Glutamatergic neuron (in vitro differentiated cells): ENCODE measurements at regions not wholly inside any gene's neighbourhood (a gene's known extent, or its start where the extent isn't known, plus 50 kb on each side); places are given as distances from the start of the nearest gene placed in this dataset.

Experiments used
- DNase-seq: peaks from one replicate; pipeline ENCODE4 v3.0.0; 2022
- H3K27ac Mint-ChIP-seq: one replicate; pipeline ENCODE4 v1.8.0; 2020; ENCODE audit warnings: mild to moderate bottlenecking, mixed read lengths, inconsistent platforms; ENCODE audit not compliant: unreplicated experiment
- H3K27me3 Mint-ChIP-seq: one replicate; pipeline ENCODE4 v1.8.0; 2020; ENCODE audit warnings: mild to moderate bottlenecking, moderate library complexity, mixed read lengths, inconsistent platforms; ENCODE audit not compliant: unreplicated experiment
- H3K36me3 Mint-ChIP-seq: one replicate; pipeline ENCODE4 v1.8.0; 2020; ENCODE audit warnings: mild to moderate bottlenecking, mixed read lengths, inconsistent platforms; ENCODE audit not compliant: unreplicated experiment
- H3K4me1 Mint-ChIP-seq: one replicate; pipeline ENCODE4 v1.8.0; 2020; ENCODE audit warnings: mild to moderate bottlenecking, low read depth, mixed read lengths, inconsistent platforms; ENCODE audit not compliant: unreplicated experiment
- H3K4me3 Mint-ChIP-seq: one replicate; pipeline ENCODE4 v1.8.0; 2020; ENCODE audit warnings: mild to moderate bottlenecking, mixed read lengths, inconsistent platforms; ENCODE audit not compliant: unreplicated experiment
- H3K9me3 Mint-ChIP-seq: one replicate; pipeline ENCODE4 v1.8.0; 2020; ENCODE audit warnings: mild to moderate bottlenecking, moderate library complexity, mixed read lengths, inconsistent platforms; ENCODE audit not compliant: unreplicated experiment
- TF ChIP-seq, protein P1 (sequence below): fragments of 200-600 bp; sonication (generic); IDR thresholded peaks from one replicate; pipeline ENCODE4 v1.5.0; 2021; ENCODE audit not compliant: partially characterized antibody, unreplicated experiment

GRCh38 chr6:147817042-147817689 lies 308.7 kb downstream of the SAMD5 start:
- TF ChIP-seq, protein P1, sequence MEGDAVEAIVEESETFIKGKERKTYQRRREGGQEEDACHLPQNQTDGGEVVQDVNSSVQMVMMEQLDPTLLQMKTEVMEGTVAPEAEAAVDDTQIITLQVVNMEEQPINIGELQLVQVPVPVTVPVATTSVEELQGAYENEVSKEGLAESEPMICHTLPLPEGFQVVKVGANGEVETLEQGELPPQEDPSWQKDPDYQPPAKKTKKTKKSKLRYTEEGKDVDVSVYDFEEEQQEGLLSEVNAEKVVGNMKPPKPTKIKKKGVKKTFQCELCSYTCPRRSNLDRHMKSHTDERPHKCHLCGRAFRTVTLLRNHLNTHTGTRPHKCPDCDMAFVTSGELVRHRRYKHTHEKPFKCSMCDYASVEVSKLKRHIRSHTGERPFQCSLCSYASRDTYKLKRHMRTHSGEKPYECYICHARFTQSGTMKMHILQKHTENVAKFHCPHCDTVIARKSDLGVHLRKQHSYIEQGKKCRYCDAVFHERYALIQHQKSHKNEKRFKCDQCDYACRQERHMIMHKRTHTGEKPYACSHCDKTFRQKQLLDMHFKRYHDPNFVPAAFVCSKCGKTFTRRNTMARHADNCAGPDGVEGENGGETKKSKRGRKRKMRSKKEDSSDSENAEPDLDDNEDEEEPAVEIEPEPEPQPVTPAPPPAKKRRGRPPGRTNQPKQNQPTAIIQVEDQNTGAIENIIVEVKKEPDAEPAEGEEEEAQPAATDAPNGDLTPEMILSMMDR = no peak
- Mint-ChIP-seq H3K9me3 (peaks cover 2% of the 10 kb centered on the region), H3K4me1 (no peaks in the 10 kb centered on the region), H3K36me3 (no peaks in the 10 kb centered on the region), H3K27ac (no peak overlapping the region), H3K27me3 (peaks cover 2% of the 10 kb centered on the region), H3K4me3 (no peak overlapping the region)
- DNase-seq = no peak

DNA sequence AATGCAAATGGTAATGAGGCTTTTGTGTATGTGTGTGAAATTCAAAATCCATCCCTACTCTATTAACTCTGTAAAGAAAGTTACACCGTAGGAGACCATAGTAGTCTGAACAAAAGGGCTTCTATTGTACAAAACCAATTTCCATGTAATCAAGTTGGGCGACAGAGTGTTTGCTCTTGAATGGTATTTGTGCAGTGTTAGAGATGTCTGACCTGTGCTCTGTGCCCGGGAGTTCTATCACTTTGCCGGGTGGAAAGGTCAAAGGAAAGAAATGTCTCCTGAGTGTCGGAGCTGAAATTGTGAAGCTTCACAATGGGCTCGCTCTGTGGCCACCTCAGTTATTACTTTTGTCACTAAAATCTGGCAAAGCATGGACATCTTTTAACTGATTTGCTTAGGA lies 312.0 kb downstream of the SAMD5 start:
- peaks cover 2% of the 10 kb centered on the region for H3K9me3 Mint-ChIP-seq
- no peaks in the 10 kb centered on the region for H3K36me3 Mint-ChIP-seq
- H3K4me3 Mint-ChIP-seq = no peak overlapping the region
- TF ChIP-seq, protein P1 = no peak
- H3K27ac Mint-ChIP-seq = no peak overlapping the region
- H3K27me3 Mint-ChIP-seq = peaks cover 2% of the 10 kb centered on the region
- DNase-seq = no peak
- H3K4me1 Mint-ChIP-seq = no peaks in the 10 kb centered on the region

GRCh38 chr6:147821295-147821897 lies 312.9 kb downstream of the SAMD5 start:
- DNase-seq = no peak
- TF ChIP-seq, protein P1 = no peak
- Mint-ChIP-seq H3K36me3 (no peaks in the 10 kb centered on the region), H3K27me3 (peaks cover 2% of the 10 kb centered on the region), H3K27ac (no peak overlapping the region), H3K4me1 (no peaks in the 10 kb centered on the region), H3K4me3 (no peak overlapping the region), H3K9me3 (peaks cover 2% of the 10 kb centered on the region)

DNA sequence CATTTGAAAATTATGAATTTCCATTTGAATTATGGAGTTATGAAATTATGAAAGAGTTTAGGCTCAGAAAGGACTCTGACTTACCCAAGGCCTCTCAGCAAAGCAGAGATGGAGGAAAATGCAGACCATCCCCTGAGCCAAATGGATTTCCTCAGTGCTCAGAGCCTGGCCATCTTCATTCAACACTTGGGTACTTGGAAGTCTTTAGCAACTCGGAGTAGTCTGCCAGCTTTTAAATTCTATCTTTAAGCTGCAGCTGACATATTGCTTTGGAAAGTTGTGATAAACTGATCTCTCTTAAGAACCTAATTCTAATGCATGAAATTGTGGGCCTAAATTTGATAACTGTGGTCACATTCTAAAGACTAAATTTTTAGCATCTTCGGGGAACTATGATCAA lies 315.4 kb downstream of the SAMD5 start:
- TF ChIP-seq, protein P1 = no peak
- Mint-ChIP-seq H3K27ac (no peak overlapping the region), H3K4me1 (no peaks in the 10 kb centered on the region), H3K36me3 (no peaks in the 10 kb centered on the region), H3K4me3 (no peak overlapping the region), H3K27me3 (peaks cover 2% of the 10 kb centered on the region), H3K9me3 (peaks cover 2% of the 10 kb centered on the region)
- no peak for DNase-seq

DNA sequence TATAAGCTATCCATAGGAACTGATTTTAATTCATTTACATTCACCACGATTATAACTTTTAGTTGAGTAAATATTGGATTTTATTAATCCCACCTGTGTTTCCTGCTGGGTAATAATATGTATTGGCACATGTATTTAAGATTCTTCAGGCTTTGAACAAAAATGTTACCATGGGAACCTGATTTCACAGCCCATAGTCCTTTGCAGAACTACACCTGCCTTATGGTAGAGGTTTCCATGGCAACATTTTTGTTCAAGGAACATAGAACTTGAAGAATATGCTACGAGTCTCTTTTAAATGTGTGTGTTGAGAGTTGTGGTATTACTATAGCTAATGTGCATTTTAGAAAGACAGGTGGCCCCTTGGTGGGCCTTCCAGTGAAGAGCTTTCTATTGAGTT lies 317.4 kb downstream of the SAMD5 start:
- H3K27me3 Mint-ChIP-seq = no peaks in the 10 kb centered on the region
- DNase-seq = no peak
- TF ChIP-seq, protein P1 = no peak
- no peak overlapping the region for H3K4me3 Mint-ChIP-seq
- no peaks in the 10 kb centered on the region for H3K4me1 Mint-ChIP-seq
- H3K27ac Mint-ChIP-seq = no peak overlapping the region
- H3K36me3 Mint-ChIP-seq = no peaks in the 10 kb centered on the region
- H3K9me3 Mint-ChIP-seq = no peaks in the 10 kb centered on the region
